IMR-90 (cell line): ENCODE measurements at regions not wholly inside any gene's neighbourhood (a gene's known extent, or its start where the extent isn't known, plus 50 kb on each side); places are given as distances from the start of the nearest gene placed in this dataset.

Experiments used
- ATAC-seq: fragments of 200-7000 bp; cut with Tn5 transposase; 2 replicates; pipeline ENCODE4 v1.9.1; 2020; ENCODE audit warnings: low read depth, mild to moderate bottlenecking, moderate library complexity
- BruUV-seq: library from RNA; stranded (reverse); fragments of 400-500 nt; replicated peaks from 2 replicates; lab custom pipeline; 2021; lab: Mats Ljungman, UMichigan
- CTCF ChIA-PET: fragments of 300-600 bp; formaldehyde crosslinking; extraction: SDS; loops from one replicate; lab custom pipeline; 2021; ENCODE audit warnings: antibody characterized with exemption; lab: Yijun Ruan, JAX
- POLR2A ChIA-PET: fragments of 300-600 bp; sonication (Branson Sonifier 250); formaldehyde crosslinking; loops from one replicate; lab custom pipeline; 2022; ENCODE audit warnings: antibody characterized with exemption; ENCODE audit not compliant: unreplicated experiment; lab: Charles Lee
- DNase-seq: peaks from one replicate; pipeline ENCODE4 v3.0.0; 2013
- H2AFZ ChIP-seq: replicated peaks from 2 replicates; pipeline ENCODE3; 2013; ENCODE audit warnings: low read length, mild to moderate bottlenecking; ENCODE audit not compliant: poor library complexity
- H2AK5ac ChIP-seq: 2 replicates; pipeline ENCODE4 v1.6.1; 2013; ENCODE audit warnings: low read depth, low read length, inconsistent platforms
- H2AK9ac ChIP-seq: replicated peaks from 2 replicates; pipeline ENCODE3; 2013; ENCODE audit warnings: mild to moderate bottlenecking, low read depth, low read length, moderate library complexity; ENCODE audit not compliant: poor library complexity
- H2BK120ac ChIP-seq: 2 replicates; pipeline ENCODE4 v1.6.1; 2013; ENCODE audit warnings: low read depth, low read length, inconsistent platforms
- H2BK15ac ChIP-seq: 3 replicates; pipeline ENCODE4 v1.6.1; 2013; ENCODE audit warnings: low read depth, low read length, inconsistent platforms
- H2BK20ac ChIP-seq: 2 replicates; pipeline ENCODE4 v1.6.1; 2013; ENCODE audit warnings: low read depth, mild to moderate bottlenecking, inconsistent platforms, low read length, moderate library complexity
- H2BK5ac ChIP-seq: 2 replicates; pipeline ENCODE4 v1.6.1; 2013; ENCODE audit warnings: mild to moderate bottlenecking, low read depth, low read length, inconsistent platforms; ENCODE audit not compliant: poor library complexity, severe bottlenecking
- H3K14ac ChIP-seq: replicated peaks from 2 replicates; pipeline ENCODE4 v1.6.1; 2013; ENCODE audit warnings: low read depth, low read length, inconsistent platforms
- H3K18ac ChIP-seq: 2 replicates; pipeline ENCODE4 v1.6.1; 2013; ENCODE audit warnings: low read depth, low read length, control low read depth
- H3K23ac ChIP-seq: 2 replicates; pipeline ENCODE4 v1.6.1; 2013; ENCODE audit warnings: low read depth, low read length, inconsistent platforms
- H3K27ac ChIP-seq: 2 replicates; pipeline ENCODE4 v1.5.1; 2013; ENCODE audit warnings: mild to moderate bottlenecking, control low read depth, low read length; ENCODE audit not compliant: insufficient read depth
- H3K27me3 ChIP-seq: 2 replicates; pipeline ENCODE4 v1.6.1; 2013; ENCODE audit warnings: low read length; ENCODE audit not compliant: control insufficient read depth, insufficient read depth
- H3K36me3 ChIP-seq: 2 replicates; pipeline ENCODE4 v1.6.1; 2013; ENCODE audit warnings: low read length, mixed read lengths; ENCODE audit not compliant: control insufficient read depth, insufficient read depth
- H3K4ac ChIP-seq: 2 replicates; pipeline ENCODE4 v1.6.1; 2013; ENCODE audit warnings: low read depth, low read length, inconsistent platforms
- H3K4me1 ChIP-seq: 2 replicates; pipeline ENCODE4 v1.6.1; 2013; ENCODE audit warnings: low read length, mixed read lengths; ENCODE audit not compliant: control insufficient read depth, insufficient read depth
- H3K4me2 ChIP-seq: 2 replicates; pipeline ENCODE4 v1.6.1; 2013; ENCODE audit warnings: low read depth, mild to moderate bottlenecking, control low read depth, low read length, moderate library complexity
- H3K4me3 ChIP-seq: 2 replicates; pipeline ENCODE4 v1.5.1; 2013; ENCODE audit warnings: low read depth, mild to moderate bottlenecking, control low read depth, low read length, moderate library complexity; ENCODE audit not compliant: insufficient read depth
- H3K56ac ChIP-seq: 2 replicates; pipeline ENCODE4 v1.6.1; 2013; ENCODE audit warnings: low read length, inconsistent platforms; ENCODE audit not compliant: insufficient read depth; ENCODE audit errors: extremely low read depth
- H3K79me1 ChIP-seq, 2 experiments: 2 replicates each; pipeline ENCODE4 v1.6.1; 2013; ENCODE audit warnings: low read length in 2 of 2, inconsistent platforms in 1 of 2, low read depth in 1 of 2
- H3K9ac ChIP-seq: 2 replicates; pipeline ENCODE4 v1.6.1; 2013; ENCODE audit warnings: low read depth, low read length, control low read depth
- H3K9me1 ChIP-seq: 2 replicates; pipeline ENCODE4 v1.6.1; 2013; ENCODE audit warnings: low read length, inconsistent platforms; ENCODE audit not compliant: insufficient read depth
- H3K9me3 ChIP-seq: 2 replicates; pipeline ENCODE4 v1.6.1; 2013; ENCODE audit warnings: low read length; ENCODE audit not compliant: control insufficient read depth, insufficient read depth
- H4K20me1 ChIP-seq: 2 replicates; pipeline ENCODE4 v1.6.1; 2013; ENCODE audit warnings: low read length, inconsistent platforms; ENCODE audit not compliant: insufficient read depth
- H4K5ac ChIP-seq: 2 replicates; pipeline ENCODE4 v1.6.1; 2013; ENCODE audit warnings: mild to moderate bottlenecking, low read depth, low read length, control low read depth
- H4K8ac ChIP-seq, 2 experiments: 2 replicates each; pipeline ENCODE4 v1.6.1; 2013; ENCODE audit warnings: low read depth in 2 of 2, low read length in 2 of 2, control low read depth in 1 of 2, inconsistent platforms in 1 of 2
- H4K91ac ChIP-seq: 2 replicates; pipeline ENCODE4 v1.6.1; 2013; ENCODE audit warnings: low read depth, low read length, inconsistent platforms; ENCODE audit not compliant: insufficient read depth
- BHLHE40 ChIP-seq: fragments of 150-350 bp; IDR thresholded peaks from 2 replicates; pipeline ENCODE4 v1.6.1; 2016; ENCODE audit warnings: mild to moderate bottlenecking, low read depth, low read length
- CHD1 ChIP-seq: IDR thresholded peaks from 2 replicates; pipeline ENCODE4 v1.6.1; 2012; ENCODE audit warnings: low read depth, low read length, improper control_type of control experiment
- FOS ChIP-seq: fragments of 150-350 bp; IDR thresholded peaks from 2 replicates; pipeline ENCODE4 v1.6.1; 2016; ENCODE audit warnings: low read depth, low read length
- MAFK ChIP-seq: IDR thresholded peaks from 2 replicates; pipeline ENCODE4 v1.6.1; 2012; ENCODE audit warnings: low read depth, low read length, improper control_type of control experiment
- NFE2L2 ChIP-seq: fragments of 150-350 bp; IDR thresholded peaks from 2 replicates; pipeline ENCODE4 v1.6.1; 2016; ENCODE audit warnings: low read depth, mild to moderate bottlenecking, low read length
- POLR2A ChIP-seq: IDR thresholded peaks from 2 replicates; pipeline ENCODE4 v1.6.1; 2012; ENCODE audit warnings: mild to moderate bottlenecking, low read depth, low read length
- RAD21 ChIP-seq: IDR thresholded peaks from 2 replicates; pipeline ENCODE4 v1.6.1; 2012; ENCODE audit warnings: low read length, improper control_type of control experiment
- RCOR1 ChIP-seq: IDR thresholded peaks from 2 replicates; pipeline ENCODE4 v1.6.1; 2012; ENCODE audit warnings: mild to moderate bottlenecking, low read length, improper control_type of control experiment; ENCODE audit not compliant: insufficient replicate concordance
- SMC3 ChIP-seq: fragments of 150-350 bp; IDR thresholded peaks from 2 replicates; pipeline ENCODE4 v1.6.1; 2016; ENCODE audit warnings: low read depth, mild to moderate bottlenecking, antibody characterized with exemption, low read length, moderate library complexity
- WGBS, 2 experiments: methylation state at CpG; one replicate each; pipeline versions ENCODE4 v1.1.5 to v1.1.7; 2013; ENCODE audit warnings: missing lambda C conversion rate in 2 of 2; ENCODE audit not compliant: insufficient read length in 1 of 2; ENCODE audit errors: extremely low coverage in 2 of 2; 5-methylcytosine and 5-hydroxymethylcytosine counted together
- dilution Hi-C: fragments of 300-500 bp; cut with HindIII; formaldehyde crosslinking; loops from one replicate; pipeline ENCODE4 v1.14.3; 2018; ENCODE audit warnings: low sequenced_read_pairs; ENCODE audit not compliant: unreplicated experiment
- in situ Hi-C: fragments of 300-500 bp; cut with MboI; formaldehyde crosslinking; loops from 3 replicates; pipeline ENCODE4 v1.14.3; 2019; ENCODE audit warnings: low sequenced_read_pairs, inconsistent platforms, mixed read lengths
- intact Hi-C: fragments of 100-400 bp; cut with micrococcal nuclease; formaldehyde crosslinking; loops from 2 replicates; pipeline ENCODE4 v1.10.0; 2022
- TF ChIP-seq, protein P1 (sequence below): fragments of 150-350 bp; IDR thresholded peaks from 2 replicates; pipeline ENCODE4 v1.6.1; 2016; ENCODE audit warnings: low read depth, mild to moderate bottlenecking, low read length, moderate library complexity, borderline replicate concordance

DNA sequence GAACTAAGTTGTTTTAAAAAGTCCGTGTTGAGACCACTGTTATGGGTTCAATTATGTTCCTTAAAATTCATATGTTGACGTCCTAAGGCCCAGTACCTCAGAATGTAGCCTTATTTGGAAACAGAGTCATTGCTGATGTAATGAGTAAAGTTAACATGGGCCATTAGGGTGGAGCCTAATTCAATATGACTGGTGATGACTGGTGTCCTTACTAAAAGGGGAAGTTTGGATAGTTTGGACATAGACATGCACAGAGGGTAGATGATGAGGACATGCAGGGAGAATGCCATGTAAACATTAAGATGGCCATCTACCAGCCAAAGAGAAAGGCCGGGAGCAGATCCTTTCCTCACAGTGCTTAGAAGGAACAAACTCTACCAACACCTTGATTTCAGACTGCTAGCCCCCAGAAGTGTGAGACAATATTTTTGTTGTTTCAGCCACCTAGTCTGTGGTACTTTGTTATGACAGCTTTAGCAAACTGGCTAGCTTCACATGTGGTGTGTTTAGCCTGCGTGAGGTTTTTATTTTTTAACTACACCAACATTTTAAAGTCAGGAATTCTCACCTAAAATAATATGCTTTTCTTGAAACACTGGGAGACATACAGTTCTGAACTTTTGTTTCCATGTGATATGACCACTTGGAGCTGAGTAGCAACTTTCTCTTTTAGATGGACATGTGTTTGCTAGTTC lies 135.3 kb downstream of the YIPF5 start (continued):
- no peak for TF ChIP-seq RAD21

DNA sequence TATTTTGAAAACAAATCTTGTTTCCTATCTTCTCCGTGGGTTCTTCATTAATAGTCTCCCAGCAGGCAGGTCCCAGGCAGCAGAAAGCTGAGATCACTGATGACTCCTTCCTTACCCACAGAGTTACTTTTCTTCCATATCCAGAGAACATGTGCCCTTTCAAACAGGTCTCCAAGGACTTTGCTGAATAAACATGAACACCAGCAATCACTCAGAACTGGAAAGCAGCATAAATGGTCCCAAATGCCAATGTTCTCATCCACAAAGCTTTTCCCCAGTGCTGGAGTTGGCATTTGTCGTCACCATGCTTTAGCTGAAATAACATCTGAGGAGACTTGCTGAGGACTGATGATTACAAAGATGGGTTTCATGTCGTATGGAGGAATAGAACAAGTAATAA lies 134.0 kb downstream of the YIPF5 start:
- no TSS peak for BruUV-seq
- H2BK120ac ChIP-seq: no peak overlapping the region
- H3K4me3 ChIP-seq: no peak overlapping the region
- no peaks in the 10 kb centered on the region for H4K20me1 ChIP-seq
- 100% methylated on average over 1 of the region's 3 CpGs; no CpG with 5 or more reads in 1 of the 2 experiments for whole genome bisulfite sequencing, 2 experiments
- no peak overlapping the region for H2AK5ac ChIP-seq
- H3K14ac ChIP-seq: peak overlapping the region; percentile 52; the same call in 1 of the 2 replicates
- CTCF ChIA-PET: interaction anchor here (0.9 kb wide), 1 partner anchor 57 kb away, joined by 3 read pairs; no protein-coding TSS in a partner anchor
- dilution Hi-C loops (no loop called here), intact Hi-C loops (no loop called here), in situ Hi-C loops (no loop called here)
- no peak overlapping the region for H2BK15ac ChIP-seq
- no peak overlapping the region for H2AK9ac ChIP-seq
- no peak overlapping the region for H4K91ac ChIP-seq
- H3K18ac ChIP-seq: no peak overlapping the region
- no peaks in the 10 kb centered on the region for H3K9me1 ChIP-seq
- no peaks in the 10 kb centered on the region for H3K79me1 ChIP-seq
- H3K4me2 ChIP-seq: no peak overlapping the region
- H2AFZ ChIP-seq: no peak overlapping the region
- no peaks in the 10 kb centered on the region for H3K36me3 ChIP-seq
- no peak overlapping the region for H4K5ac ChIP-seq
- TF ChIP-seq, protein P1, sequence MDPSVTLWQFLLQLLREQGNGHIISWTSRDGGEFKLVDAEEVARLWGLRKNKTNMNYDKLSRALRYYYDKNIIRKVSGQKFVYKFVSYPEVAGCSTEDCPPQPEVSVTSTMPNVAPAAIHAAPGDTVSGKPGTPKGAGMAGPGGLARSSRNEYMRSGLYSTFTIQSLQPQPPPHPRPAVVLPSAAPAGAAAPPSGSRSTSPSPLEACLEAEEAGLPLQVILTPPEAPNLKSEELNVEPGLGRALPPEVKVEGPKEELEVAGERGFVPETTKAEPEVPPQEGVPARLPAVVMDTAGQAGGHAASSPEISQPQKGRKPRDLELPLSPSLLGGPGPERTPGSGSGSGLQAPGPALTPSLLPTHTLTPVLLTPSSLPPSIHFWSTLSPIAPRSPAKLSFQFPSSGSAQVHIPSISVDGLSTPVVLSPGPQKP: no peak
- TF ChIP-seq FOS: no peak
- TF ChIP-seq RAD21: no peak
- TF ChIP-seq MAFK: no peak
- TF ChIP-seq NFE2L2: no peak
- TF ChIP-seq RCOR1: no peak
- TF ChIP-seq POLR2A: no peak
- no peak for TF ChIP-seq BHLHE40
- no peak for TF ChIP-seq SMC3
- no peak for TF ChIP-seq CHD1
- ATAC-seq: no peak
- no peak overlapping the region for H4K8ac ChIP-seq
- H2BK5ac ChIP-seq: no peak overlapping the region
- H3K27ac ChIP-seq: no peak overlapping the region
- no peaks in the 10 kb centered on the region for H3K9me3 ChIP-seq
- no peak overlapping the region for H3K4ac ChIP-seq
- no peak overlapping the region for H3K23ac ChIP-seq
- no peaks in the 10 kb centered on the region for H3K27me3 ChIP-seq
- peaks cover 2% of the 10 kb centered on the region; the same call in 1 of the 2 replicates for H3K4me1 ChIP-seq
- POLR2A ChIA-PET: no interaction called here
- peak; percentile 17 for DNase-seq
- H3K9ac ChIP-seq: no peak overlapping the region
- H2BK20ac ChIP-seq: no peak overlapping the region; the same call in 1 of the 2 replicates
- H3K56ac ChIP-seq: no peak overlapping the region
